ENCODE measurements at regions not wholly inside any gene's neighbourhood (a gene's known extent, or its start where the extent isn't known, plus 50 kb on each side); places are given as distances from the start of the nearest gene placed in this dataset.

GRCh38 chr14:28666961-28667360 is 99.6 kb upstream of the FOXG1 start:
- Histone ChIP-seq H2BK5ac (ENCODE audit: low read depth, low read length, poor library complexity, severe bottlenecking) (no peak overlapping the region), H3K36me3 (ENCODE audit: control insufficient read depth, insufficient read depth, low read length) (no peaks in the 10 kb centered on the region), H3K9ac (ENCODE audit: low read depth, low read length) (no peak overlapping the region), H3K9me1 (ENCODE audit: insufficient read depth, low read length) (no peaks in the 10 kb centered on the region), H4K91ac (ENCODE audit: insufficient read depth, low read depth, low read length) (no peak overlapping the region), H4K20me1 (ENCODE audit: insufficient read depth, low read length) (no peaks in the 10 kb centered on the region), H3K4me3 (ENCODE audit: insufficient read depth, low read depth, low read length) (no peak overlapping the region), H3K27me3 (ENCODE audit: control insufficient read depth, insufficient read depth, low read length) (no peaks in the 10 kb centered on the region), H2AK9ac (replicated peaks; ENCODE audit: low read depth, low read length, poor library complexity) (no peak overlapping the region), H4K8ac (ENCODE audit: low read depth in 2 of 2, low read length in 2 of 2) (no peak overlapping the region), H2AK5ac (ENCODE audit: low read depth, low read length) (no peak overlapping the region), H3K79me1 (ENCODE audit: low read depth in 1 of 2, low read length in 2 of 2) (no peaks in the 10 kb centered on the region), H3K9me3 (ENCODE audit: control insufficient read depth, insufficient read depth, low read length) (0 out of 2 replicates have a peak, but pooled peaks cover 1% of the 10 kb centered on the region), H3K4ac (ENCODE audit: low read depth, low read length) (no peak overlapping the region), H3K4me1 (ENCODE audit: control insufficient read depth, insufficient read depth, low read length) (no peaks in the 10 kb centered on the region), H3K23ac (ENCODE audit: low read depth, low read length) (no peak overlapping the region), H2BK20ac (ENCODE audit: low read depth, low read length) (no peak overlapping the region), H3K4me2 (ENCODE audit: low read depth, low read length) (no peak overlapping the region), H3K18ac (ENCODE audit: low read depth, low read length) (no peak overlapping the region), H2BK15ac (ENCODE audit: low read depth, low read length) (no peak overlapping the region), H4K5ac (ENCODE audit: low read depth, low read length) (no peak overlapping the region), H3K56ac (ENCODE audit: extremely low read depth, insufficient read depth, low read length) (no peak overlapping the region), H3K14ac (replicated peaks; ENCODE audit: low read depth, low read length) (no peak overlapping the region), H2BK120ac (ENCODE audit: low read depth, low read length) (no peak overlapping the region), H2AFZ (replicated peaks; ENCODE audit: low read length, poor library complexity) (no peak overlapping the region), H3K27ac (ENCODE audit: insufficient read depth, low read length) (no peak overlapping the region)
- no TSS peak for BruUV-seq (replicated peaks)
- no peak for DNase-seq
- dilution Hi-C loops (cut with HindIII; ENCODE audit: low sequenced_read_pairs, unreplicated experiment) (no loop called here), in situ Hi-C loops (cut with MboI; ENCODE audit: low sequenced_read_pairs) (no loop called here), intact Hi-C loops (cut with micrococcal nuclease) (no loop called here)
- ChIA-PET CTCF (no interaction called here), POLR2A (ENCODE audit: unreplicated experiment) (no interaction called here)
- TF ChIP-seq SMC3 (IDR thresholded peaks at IDR 0.05; ENCODE audit: low read depth, low read length) = no peak
- no peak for TF ChIP-seq FOS (IDR thresholded peaks at IDR 0.05; ENCODE audit: low read depth, low read length)
- no peak for TF ChIP-seq RAD21 (IDR thresholded peaks at IDR 0.05; ENCODE audit: low read length)
- no peak for TF ChIP-seq MXI1 (IDR thresholded peaks at IDR 0.05; ENCODE audit: borderline replicate concordance, low read depth, low read length)
- no peak for TF ChIP-seq RCOR1 (IDR thresholded peaks at IDR 0.05; ENCODE audit: insufficient replicate concordance, low read length)
- no peak for TF ChIP-seq CHD1 (IDR thresholded peaks at IDR 0.05; ENCODE audit: low read depth, low read length)
- no peak for TF ChIP-seq MAFK (IDR thresholded peaks at IDR 0.05; ENCODE audit: low read depth, low read length)
- TF ChIP-seq BHLHE40 (IDR thresholded peaks at IDR 0.05; ENCODE audit: low read depth, low read length) = no peak
- no peak for TF ChIP-seq USF2 (IDR thresholded peaks at IDR 0.05; ENCODE audit: low read depth, low read length)
- no peak for TF ChIP-seq RFX5 (IDR thresholded peaks at IDR 0.05; ENCODE audit: low read depth, low read length)
- TF ChIP-seq CEBPB (IDR thresholded peaks at IDR 0.05; ENCODE audit: low read depth, low read length) = no peak
- TF ChIP-seq NFE2L2 (IDR thresholded peaks at IDR 0.05; ENCODE audit: low read depth, low read length) = no peak
- TF ChIP-seq POLR2A (IDR thresholded peaks at IDR 0.05; ENCODE audit: low read depth, low read length) = no peak
- TF ChIP-seq MAZ (IDR thresholded peaks at IDR 0.05; ENCODE audit: borderline replicate concordance, low read depth, low read length) = no peak
- no peak for TF ChIP-seq ELK1 (IDR thresholded peaks at IDR 0.05; ENCODE audit: borderline replicate concordance, low read depth, low read length)
- no peak for TF ChIP-seq CTCF (conservative IDR thresholded peaks at IDR 0.05; ENCODE audit: low read depth, low read length)
- ATAC-seq (ENCODE audit: low read depth) = no peak
- no CpG with 5 or more reads among the region's 2 CpGs for WGBS, 2 experiments (ENCODE audit: extremely low coverage in 2 of 2, insufficient read length in 1 of 2)

Data from IMR-90 (cell line).